OCI-LY7 (cell line): ENCODE measurements at regions not wholly inside any gene's neighbourhood (a gene's known extent, or its start where the extent isn't known, plus 50 kb on each side); places are given as distances from the start of the nearest gene placed in this dataset.

Experiments used
- BruUV-seq: library from RNA; stranded (reverse); fragments of 400-500 nt; replicated peaks from 2 replicates; lab custom pipeline; 2021; lab: Mats Ljungman, UMichigan
- CTCF ChIA-PET: fragments of 300-600 bp; sonication (Branson Sonifier 250); formaldehyde crosslinking; loops from one replicate; lab custom pipeline; 2022; ENCODE audit warnings: antibody characterized with exemption; ENCODE audit not compliant: unreplicated experiment; lab: Charles Lee
- POLR2A ChIA-PET: fragments of 300-600 bp; sonication (Branson Sonifier 250); formaldehyde crosslinking; loops from one replicate; lab custom pipeline; 2022; ENCODE audit warnings: antibody characterized with exemption; lab: Charles Lee
- DNase-seq: peaks from one replicate; pipeline ENCODE4 v3.0.0-alpha.2; 2015; ENCODE audit warnings: low spot score
- H2AFZ ChIP-seq: fragments of 200-600 bp; sonication (generic), shearing (Covaris generic); 2 replicates; pipeline ENCODE4 v1.6.1; 2014; ENCODE audit warnings: mild to moderate bottlenecking, antibody characterized with exemption, low read length, moderate library complexity
- H3K27ac ChIP-seq: fragments of 200-600 bp; sonication (generic); 2 replicates; pipeline ENCODE4 v1.5.1; 2014; ENCODE audit warnings: mixed run types, low read depth, mild to moderate bottlenecking, moderate library complexity, low read length, inconsistent platforms; ENCODE audit not compliant: poor library complexity, severe bottlenecking
- H3K36me3 ChIP-seq: fragments of 200-600 bp; sonication (generic); 2 replicates; pipeline ENCODE4 v1.6.1; 2014; ENCODE audit warnings: mild to moderate bottlenecking, antibody characterized with exemption, low read length, moderate library complexity, mixed read lengths; ENCODE audit not compliant: insufficient read depth
- H3K4me1 ChIP-seq: fragments of 200-600 bp; sonication (generic); 2 replicates; pipeline ENCODE4 v1.5.1; 2014; ENCODE audit warnings: mild to moderate bottlenecking, low read length; ENCODE audit not compliant: insufficient read depth, poor library complexity, severe bottlenecking
- H3K4me2 ChIP-seq: fragments of 200-600 bp; sonication (generic); 2 replicates; pipeline ENCODE4 v1.6.1; 2014; ENCODE audit warnings: mild to moderate bottlenecking, low read length
- H3K4me3 ChIP-seq: fragments of 200-600 bp; sonication (generic); 2 replicates; pipeline ENCODE4 v1.5.1; 2014; ENCODE audit warnings: mild to moderate bottlenecking, low read depth, low read length; ENCODE audit not compliant: poor library complexity, severe bottlenecking
- H3K79me2 ChIP-seq: fragments of 200-600 bp; sonication (generic); 2 replicates; pipeline ENCODE4 v1.6.1; 2016; ENCODE audit warnings: low read depth, mild to moderate bottlenecking, low read length, moderate library complexity, mixed read lengths; ENCODE audit not compliant: insufficient read depth
- H3K9me2 ChIP-seq: fragments of 200-600 bp; sonication (generic); 2 replicates; pipeline ENCODE4 v1.6.1; 2016; ENCODE audit warnings: mild to moderate bottlenecking, low read length, mixed read lengths; ENCODE audit not compliant: insufficient read depth
- H3K9me3 ChIP-seq: fragments of 200-600 bp; sonication (generic); 2 replicates; pipeline ENCODE4 v1.6.1; 2014; ENCODE audit warnings: mild to moderate bottlenecking, mixed run types, low read length, mixed read lengths
- H4K20me1 ChIP-seq: fragments of 200-600 bp; sonication (generic); 2 replicates; pipeline ENCODE4 v1.6.1; 2014; ENCODE audit warnings: mild to moderate bottlenecking, antibody characterized with exemption, low read length, moderate library complexity, mixed read lengths; ENCODE audit not compliant: insufficient read depth
- EZH2phosphoT487 ChIP-seq: fragments of 200-600 bp; sonication (generic); IDR thresholded peaks from 2 replicates; pipeline ENCODE4 v1.6.1; 2018; ENCODE audit warnings: low read depth, borderline replicate concordance, mild to moderate bottlenecking, mixed run types, antibody characterized with exemption, low read length, moderate library complexity, mixed read lengths
- intact Hi-C: fragments of 100-400 bp; cut with micrococcal nuclease; formaldehyde crosslinking; loops from one replicate; pipeline ENCODE4 v1.10.0; 2022; ENCODE audit not compliant: unreplicated experiment
- TF ChIP-seq, protein P1 (sequence below): fragments of 200-600 bp; sonication (generic); conservative IDR thresholded peaks from 2 replicates; pipeline ENCODE4 v1.5.1; 2014; ENCODE audit warnings: mild to moderate bottlenecking, antibody characterized with exemption, low read length, moderate library complexity, mixed read lengths

- Histone ChIP-seq H4K20me1 (no peaks in the 10 kb centered on the region), H3K79me2 (no peaks in the 10 kb centered on the region), H2AFZ (no peak overlapping the region), H3K4me3 (no peak overlapping the region), H3K36me3 (no peaks in the 10 kb centered on the region), H3K4me1 (peaks cover 19% of the 10 kb centered on the region), H3K9me2 (no peaks in the 10 kb centered on the region), H3K9me3 (no peaks in the 10 kb centered on the region), H3K27ac (no peak overlapping the region), H3K4me2 (no peak overlapping the region)
- DNase-seq, result no peak
- CTCF ChIA-PET, result no interaction called here
- no peak for TF ChIP-seq EZH2phosphoT487
- TF ChIP-seq, protein P1, sequence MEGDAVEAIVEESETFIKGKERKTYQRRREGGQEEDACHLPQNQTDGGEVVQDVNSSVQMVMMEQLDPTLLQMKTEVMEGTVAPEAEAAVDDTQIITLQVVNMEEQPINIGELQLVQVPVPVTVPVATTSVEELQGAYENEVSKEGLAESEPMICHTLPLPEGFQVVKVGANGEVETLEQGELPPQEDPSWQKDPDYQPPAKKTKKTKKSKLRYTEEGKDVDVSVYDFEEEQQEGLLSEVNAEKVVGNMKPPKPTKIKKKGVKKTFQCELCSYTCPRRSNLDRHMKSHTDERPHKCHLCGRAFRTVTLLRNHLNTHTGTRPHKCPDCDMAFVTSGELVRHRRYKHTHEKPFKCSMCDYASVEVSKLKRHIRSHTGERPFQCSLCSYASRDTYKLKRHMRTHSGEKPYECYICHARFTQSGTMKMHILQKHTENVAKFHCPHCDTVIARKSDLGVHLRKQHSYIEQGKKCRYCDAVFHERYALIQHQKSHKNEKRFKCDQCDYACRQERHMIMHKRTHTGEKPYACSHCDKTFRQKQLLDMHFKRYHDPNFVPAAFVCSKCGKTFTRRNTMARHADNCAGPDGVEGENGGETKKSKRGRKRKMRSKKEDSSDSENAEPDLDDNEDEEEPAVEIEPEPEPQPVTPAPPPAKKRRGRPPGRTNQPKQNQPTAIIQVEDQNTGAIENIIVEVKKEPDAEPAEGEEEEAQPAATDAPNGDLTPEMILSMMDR, result no peak
- POLR2A ChIA-PET, result no interaction called here
- intact Hi-C loops, result no loop called here
- no TSS peak for BruUV-seq
These were observed 399.7 kb upstream of the ID2 start for GRCh38 chr2:8281950-8282857.

- no peaks in the 10 kb centered on the region for H3K79me2 ChIP-seq
- DNase-seq, result no peak
- no TSS peak for BruUV-seq
- H2AFZ ChIP-seq, result no peak overlapping the region
- CTCF ChIA-PET, result no interaction called here
- H3K4me3 ChIP-seq, result no peak overlapping the region
- no peak overlapping the region for H3K27ac ChIP-seq
- POLR2A ChIA-PET, result no interaction called here
- H3K36me3 ChIP-seq, result no peaks in the 10 kb centered on the region
- H3K4me2 ChIP-seq, result no peak overlapping the region
- H4K20me1 ChIP-seq, result no peaks in the 10 kb centered on the region
- no peak for TF ChIP-seq EZH2phosphoT487
- TF ChIP-seq, protein P1, result no peak
- peaks cover 14% of the 10 kb centered on the region for H3K4me1 ChIP-seq
- H3K9me3 ChIP-seq, result no peaks in the 10 kb centered on the region
- intact Hi-C loops, result no loop called here
- no peaks in the 10 kb centered on the region for H3K9me2 ChIP-seq
These were observed 399.0 kb upstream of the ID2 start for GRCh38 chr2:8282858-8283252.

GRCh38 chr2:8285081-8285480 is 396.8 kb upstream of the ID2 start:
- Histone ChIP-seq H4K20me1 (no peaks in the 10 kb centered on the region), H3K4me2 (no peak overlapping the region), H3K4me3 (no peak overlapping the region), H3K79me2 (no peaks in the 10 kb centered on the region), H2AFZ (no peak overlapping the region), H3K9me3 (no peaks in the 10 kb centered on the region), H3K9me2 (no peaks in the 10 kb centered on the region), H3K4me1 (no peaks in the 10 kb centered on the region), H3K27ac (no peak overlapping the region), H3K36me3 (no peaks in the 10 kb centered on the region)
- POLR2A ChIA-PET, result interaction anchor here (0.7 kb wide), 2 partner anchors 193 to 1332 kb away, joined by 4 to 7 read pairs; no protein-coding TSS in a partner anchor
- no TSS peak for BruUV-seq
- intact Hi-C loops, result no loop called here
- TF ChIP-seq, protein P1, result peak; percentile 63
- TF ChIP-seq EZH2phosphoT487, result no peak
- DNase-seq, result peak; percentile 24
- CTCF ChIA-PET, result no interaction called here
